Gastroesophageal sphincter (tissue), 4 donors: ENCODE measurements at regions not wholly inside any gene's neighbourhood (a gene's known extent, or its start where the extent isn't known, plus 50 kb on each side); places are given as distances from the start of the nearest gene placed in this dataset.

Source experiments
- ATAC-seq: fragments of 150-250 bp; one replicate; pipeline ENCODE4 v1.9.1; 2016; ENCODE audit warnings: mild to moderate bottlenecking, moderate library complexity
- H3K27ac ChIP-seq, 4 donors: fragments of 200-600 bp; sonication (generic) in 3 of 4; 1 replicate in 3 of 4; 2 replicates in 1 of 4; pipeline ENCODE4 v1.5.1; 2016 to 2019
- H3K27me3 ChIP-seq: fragments of 200-600 bp; sonication (generic); one replicate; pipeline ENCODE4 v1.5.1; 2019
- H3K36me3 ChIP-seq, 2 donors: fragments of 200-600 bp; sonication (generic); one replicate each; pipeline ENCODE4 v1.5.1; 2019; ENCODE audit warnings: control low read depth in 1 of 2
- H3K4me1 ChIP-seq, 3 donors: fragments of 200-600 bp; sonication (generic); 1 replicate in 2 of 3; 2 replicates in 1 of 3; pipeline ENCODE4 v1.5.1; 2016 to 2019; ENCODE audit warnings: control low read depth in 2 of 3
- H3K4me3 ChIP-seq, 2 donors: fragments of 200-600 bp; sonication (generic); one replicate each; pipeline ENCODE4 v1.5.1; 2019; ENCODE audit warnings: mild to moderate bottlenecking in 1 of 2, moderate library complexity in 1 of 2
- H3K9me3 ChIP-seq, 3 donors: fragments of 200-600 bp; sonication (generic); one replicate each; pipeline ENCODE4 v1.5.1; 2017 to 2019; ENCODE audit warnings: control low read depth in 2 of 3
- EP300 ChIP-seq: sonication (generic); formaldehyde crosslinking; IDR thresholded peaks from one replicate; pipeline ENCODE4 v1.6.1; 2017; ENCODE audit warnings: antibody characterized with exemption, mild to moderate bottlenecking
- POLR2A ChIP-seq, 2 donors: fragments of 450-650 bp; IDR thresholded peaks; one replicate each; pipeline ENCODE4 v1.6.1; 2017; ENCODE audit warnings: antibody characterized with exemption in 2 of 2, mild to moderate bottlenecking in 2 of 2, moderate library complexity in 1 of 2
- POLR2AphosphoS5 ChIP-seq: sonication (generic); formaldehyde crosslinking; IDR thresholded peaks from one replicate; pipeline ENCODE4 v1.6.1; 2017; ENCODE audit warnings: antibody characterized with exemption
- WGBS, 2 donors: methylation state at CpG; one replicate each; pipeline ENCODE4 v1.1.5; 2018; ENCODE audit warnings: low coverage in 1 of 2; 5-methylcytosine and 5-hydroxymethylcytosine counted together
- TF ChIP-seq, protein P1 (sequence below), 4 experiments: fragments of 200-600 bp in 2 of 4; fragments of 450-650 bp in 2 of 4; sonication (generic) in 1 of 4; IDR thresholded peaks; one replicate each; pipeline ENCODE4 v1.5.1; 2017 to 2019; ENCODE audit warnings: antibody characterized with exemption in 4 of 4, mild to moderate bottlenecking in 2 of 4, moderate library complexity in 2 of 4

DNA sequence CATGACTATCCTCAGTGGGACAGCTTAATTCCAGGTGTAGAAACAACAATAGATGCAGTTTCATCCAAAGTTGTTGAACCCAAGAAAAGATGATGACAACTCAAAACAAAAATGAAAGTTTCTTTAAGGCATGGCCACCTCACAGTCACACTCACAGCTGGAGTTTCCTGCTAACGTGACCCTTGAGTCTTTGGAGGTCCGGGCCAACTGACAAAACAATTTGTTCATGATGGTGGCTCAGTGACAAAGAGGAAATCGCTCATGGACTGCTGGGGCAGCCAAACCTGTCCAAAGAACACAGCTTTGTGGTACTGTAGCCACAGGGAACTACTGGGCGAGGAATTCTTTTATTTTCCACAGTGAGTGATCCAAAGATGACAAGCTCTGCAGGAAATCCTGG is 96.0 kb upstream of the JCAD start:
- Histone ChIP-seq H3K36me3 (no peaks in the 10 kb centered on the region), H3K4me1 (no peaks in the 10 kb centered on the region), H3K9me3 (no peaks in the 10 kb centered on the region), H3K4me3 (no peak overlapping the region), H3K27ac (peak overlapping the region in 1 of 4 donors; percentile 5), H3K27me3 (no peaks in the 10 kb centered on the region)
- no peak for TF ChIP-seq POLR2AphosphoS5
- TF ChIP-seq POLR2A (IDR thresholded peaks at IDR 0.05), result no peak
- TF ChIP-seq, protein P1, sequence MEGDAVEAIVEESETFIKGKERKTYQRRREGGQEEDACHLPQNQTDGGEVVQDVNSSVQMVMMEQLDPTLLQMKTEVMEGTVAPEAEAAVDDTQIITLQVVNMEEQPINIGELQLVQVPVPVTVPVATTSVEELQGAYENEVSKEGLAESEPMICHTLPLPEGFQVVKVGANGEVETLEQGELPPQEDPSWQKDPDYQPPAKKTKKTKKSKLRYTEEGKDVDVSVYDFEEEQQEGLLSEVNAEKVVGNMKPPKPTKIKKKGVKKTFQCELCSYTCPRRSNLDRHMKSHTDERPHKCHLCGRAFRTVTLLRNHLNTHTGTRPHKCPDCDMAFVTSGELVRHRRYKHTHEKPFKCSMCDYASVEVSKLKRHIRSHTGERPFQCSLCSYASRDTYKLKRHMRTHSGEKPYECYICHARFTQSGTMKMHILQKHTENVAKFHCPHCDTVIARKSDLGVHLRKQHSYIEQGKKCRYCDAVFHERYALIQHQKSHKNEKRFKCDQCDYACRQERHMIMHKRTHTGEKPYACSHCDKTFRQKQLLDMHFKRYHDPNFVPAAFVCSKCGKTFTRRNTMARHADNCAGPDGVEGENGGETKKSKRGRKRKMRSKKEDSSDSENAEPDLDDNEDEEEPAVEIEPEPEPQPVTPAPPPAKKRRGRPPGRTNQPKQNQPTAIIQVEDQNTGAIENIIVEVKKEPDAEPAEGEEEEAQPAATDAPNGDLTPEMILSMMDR (IDR thresholded peaks at IDR 0.05), result no peak
- TF ChIP-seq EP300, result no peak
- ATAC-seq, result peak; percentile 71
- 59 to 88% methylated on average over 4 of the region's 4 CpGs for WGBS, 2 donors

DNA sequence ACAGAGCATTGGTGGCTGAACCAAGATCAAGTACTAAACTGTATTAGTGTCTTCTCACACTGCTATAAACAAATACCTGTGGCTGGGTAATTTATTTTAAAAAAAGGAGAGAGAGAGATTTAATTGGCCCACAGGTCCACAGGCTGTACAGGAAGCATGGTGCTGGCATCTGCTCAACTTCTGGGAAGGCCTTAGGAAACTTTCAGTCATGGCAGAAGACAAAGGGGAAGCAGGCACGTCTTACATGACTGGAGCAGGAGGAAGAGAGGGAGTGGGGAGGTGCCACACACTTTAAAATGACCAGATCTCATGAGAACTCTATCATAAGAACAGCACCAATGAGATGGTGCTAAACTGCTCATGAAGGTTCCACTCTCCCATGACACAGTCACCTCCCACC is 95.2 kb upstream of the JCAD start:
- 67 to 80% methylated on average over 1 of the region's 1 CpG for WGBS, 2 donors
- Histone ChIP-seq H3K27ac (no peak overlapping the region), H3K4me1 (no peaks in the 10 kb centered on the region), H3K4me3 (no peak overlapping the region), H3K36me3 (no peaks in the 10 kb centered on the region), H3K9me3 (no peaks in the 10 kb centered on the region), H3K27me3 (no peaks in the 10 kb centered on the region)
- no peak for TF ChIP-seq POLR2AphosphoS5
- TF ChIP-seq, protein P1 (IDR thresholded peaks at IDR 0.05), result no peak
- no peak for TF ChIP-seq EP300
- TF ChIP-seq POLR2A (IDR thresholded peaks at IDR 0.05), result no peak
- no peak for ATAC-seq

DNA sequence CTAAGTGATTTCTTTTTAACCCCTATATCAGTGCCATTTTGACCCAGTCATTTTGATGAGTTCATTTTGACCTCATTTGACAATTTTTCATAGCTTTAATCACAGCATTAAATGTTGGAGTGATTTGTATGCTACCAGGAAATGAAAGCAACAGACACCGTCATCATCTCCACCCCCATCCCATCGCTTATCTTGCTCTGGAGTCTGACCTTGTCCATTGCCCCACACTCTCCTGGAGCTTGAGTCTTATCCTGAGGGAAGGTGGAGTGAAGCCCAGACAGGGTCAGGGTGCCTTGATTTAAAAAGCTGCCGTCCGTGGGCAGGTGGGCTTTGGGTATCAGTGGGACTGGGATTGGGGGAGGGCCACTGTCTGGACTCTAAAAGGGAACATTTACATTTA is 94.7 kb upstream of the JCAD start:
- TF ChIP-seq EP300 (no peak), POLR2AphosphoS5 (no peak), POLR2A (IDR thresholded peaks at IDR 0.05) (no peak)
- TF ChIP-seq, protein P1 (IDR thresholded peaks at IDR 0.05), result no peak
- H3K27me3 ChIP-seq, result no peaks in the 10 kb centered on the region
- no peaks in the 10 kb centered on the region for H3K9me3 ChIP-seq
- 80 to 93% methylated on average over 1 to 4 of the region's 4 CpGs for WGBS, 2 donors
- H3K27ac ChIP-seq, result no peak overlapping the region
- no peak overlapping the region for H3K4me3 ChIP-seq
- no peaks in the 10 kb centered on the region for H3K4me1 ChIP-seq
- ATAC-seq, result no peak
- H3K36me3 ChIP-seq, result no peaks in the 10 kb centered on the region

DNA sequence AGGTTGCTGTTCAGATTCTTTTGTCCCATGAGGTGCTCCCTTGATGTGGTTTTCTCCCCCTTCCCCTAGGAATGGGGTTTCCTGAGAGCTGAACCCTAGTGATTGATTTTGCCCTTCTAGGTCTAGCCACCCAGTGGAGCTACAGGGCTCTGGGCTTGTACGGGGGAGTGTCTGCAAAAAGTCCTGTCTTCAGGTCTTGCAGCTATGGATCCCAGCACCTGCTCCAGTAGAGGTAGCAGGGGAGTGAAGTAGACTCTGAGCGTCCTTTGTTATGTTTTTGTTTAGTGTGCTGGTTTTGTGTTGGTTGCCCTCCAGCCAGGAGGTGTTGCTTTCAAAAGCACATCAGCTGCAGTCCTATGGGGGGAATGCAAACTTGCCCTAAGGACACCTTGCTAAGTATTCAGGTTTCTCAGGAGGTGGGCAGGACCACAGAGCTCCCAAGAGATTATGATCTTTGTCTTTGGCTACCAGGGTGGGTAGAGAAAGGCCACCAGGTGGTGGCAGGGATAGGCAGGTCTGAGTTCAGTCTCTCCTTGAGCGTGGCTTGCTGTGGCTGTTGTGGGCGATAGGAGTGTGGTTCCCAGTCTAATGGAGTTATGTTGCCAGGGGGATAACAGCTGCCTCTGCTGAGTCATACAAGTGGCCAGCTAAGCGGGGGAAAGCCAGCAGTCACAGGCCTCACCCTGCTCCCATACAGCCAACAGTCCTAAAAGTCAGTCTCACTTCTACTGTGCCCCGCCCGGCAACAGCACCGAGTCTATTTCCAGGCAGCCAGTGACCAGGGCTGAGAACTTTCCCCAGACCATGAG is 92.4 kb upstream of the JCAD start:
- H3K27me3 ChIP-seq, result no peaks in the 10 kb centered on the region
- peak; percentile 75 for ATAC-seq
- no peaks in the 10 kb centered on the region for H3K9me3 ChIP-seq
- H3K27ac ChIP-seq, result no peak overlapping the region
- WGBS, 2 donors, result 29% methylated on average over 3 of the region's 8 CpGs; no CpG with 5 or more reads in 1 of the 2 donors
- no peaks in the 10 kb centered on the region for H3K36me3 ChIP-seq
- no peaks in the 10 kb centered on the region for H3K4me1 ChIP-seq
- no peak for TF ChIP-seq POLR2AphosphoS5
- no peak for TF ChIP-seq EP300
- no peak for TF ChIP-seq POLR2A (IDR thresholded peaks at IDR 0.05)
- no peak overlapping the region for H3K4me3 ChIP-seq

DNA sequence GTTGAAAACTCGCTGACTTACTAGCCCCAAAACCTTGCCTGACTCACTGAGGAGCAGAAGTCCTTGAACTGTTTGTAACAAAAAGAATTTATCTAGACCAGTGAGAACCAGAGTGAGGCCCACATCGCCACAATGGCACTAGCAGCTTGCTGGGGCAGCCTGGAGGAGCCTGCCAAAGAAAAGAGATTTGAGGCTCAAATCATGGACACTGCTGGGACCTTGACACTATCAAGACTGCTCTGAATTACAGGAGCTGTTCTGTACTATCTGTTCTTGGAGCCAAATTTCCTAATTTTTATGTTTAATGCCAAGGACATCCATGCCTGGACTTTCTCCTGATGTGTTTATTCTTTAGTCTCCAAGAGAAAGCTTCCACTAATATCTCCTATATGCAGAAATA is 82.0 kb upstream of the JCAD start:
- peaks cover 0 to 5% (median 0%) of the 10 kb centered on the region in 3 donors for H3K9me3 ChIP-seq
- TF ChIP-seq EP300, result no peak
- TF ChIP-seq POLR2AphosphoS5, result no peak
- no peak for TF ChIP-seq POLR2A (IDR thresholded peaks at IDR 0.05)
- TF ChIP-seq, protein P1 (IDR thresholded peaks at IDR 0.05), result no peak
- H3K27ac ChIP-seq, result no peak overlapping the region
- 46 to 83% methylated on average over 1 to 2 of the region's 2 CpGs for WGBS, 2 donors
- no peaks in the 10 kb centered on the region for H3K27me3 ChIP-seq
- H3K4me3 ChIP-seq, result no peak overlapping the region
- H3K36me3 ChIP-seq, result no peaks in the 10 kb centered on the region
- no peak for ATAC-seq
- no peaks in the 10 kb centered on the region for H3K4me1 ChIP-seq
